H9 (cell line): ENCODE measurements at regions not wholly inside any gene's neighbourhood (a gene's known extent, or its start where the extent isn't known, plus 50 kb on each side); places are given as distances from the start of the nearest gene placed in this dataset.

Source experiments
- DNase-seq: peaks from one replicate; pipeline ENCODE4 v3.0.0-alpha.2; 2017
- H2AFZ ChIP-seq: one replicate; pipeline ENCODE4 v1.6.1; 2013; ENCODE audit warnings: mild to moderate bottlenecking, low read length, control low read depth, moderate library complexity
- H2AK5ac ChIP-seq: 2 replicates; pipeline ENCODE4 v1.6.1; 2013; ENCODE audit warnings: low read length, control low read depth, mixed read lengths; ENCODE audit not compliant: insufficient read length
- H2BK120ac ChIP-seq: one replicate; pipeline ENCODE4 v1.6.1; 2013; ENCODE audit warnings: low read depth, mild to moderate bottlenecking, low read length, control low read depth, inconsistent platforms; ENCODE audit not compliant: poor library complexity, severe bottlenecking
- H2BK12ac ChIP-seq: 2 replicates; pipeline ENCODE4 v1.6.1; 2013; ENCODE audit warnings: low read length, control low read depth, mixed read lengths, low read depth; ENCODE audit not compliant: insufficient read length
- H2BK15ac ChIP-seq: 2 replicates; pipeline ENCODE4 v1.6.1; 2013; ENCODE audit warnings: low read depth, low read length, control low read depth
- H2BK20ac ChIP-seq: one replicate; pipeline ENCODE4 v1.6.1; 2013; ENCODE audit warnings: low read depth, mild to moderate bottlenecking, low read length, control low read depth, inconsistent platforms; ENCODE audit not compliant: poor library complexity, severe bottlenecking
- H2BK5ac ChIP-seq: 2 replicates; pipeline ENCODE4 v1.6.1; 2013; ENCODE audit warnings: low read length, control low read depth, mixed read lengths; ENCODE audit not compliant: insufficient read length
- H3K14ac ChIP-seq: 2 replicates; pipeline ENCODE4 v1.6.1; 2013; ENCODE audit warnings: low read length, control low read depth; ENCODE audit not compliant: insufficient read depth
- H3K18ac ChIP-seq: 2 replicates; pipeline ENCODE4 v1.6.1; 2013; ENCODE audit warnings: low read depth, mild to moderate bottlenecking, mixed read lengths, low read length, control low read depth; ENCODE audit not compliant: insufficient read length
- H3K23ac ChIP-seq: 2 replicates; pipeline ENCODE4 v1.6.1; 2013; ENCODE audit warnings: low read length, control low read depth, mixed read lengths, low read depth; ENCODE audit not compliant: insufficient read length
- H3K23me2 ChIP-seq: 2 replicates; pipeline ENCODE4 v1.6.1; 2013; ENCODE audit warnings: low read depth, mild to moderate bottlenecking, mixed read lengths, low read length, control low read depth; ENCODE audit not compliant: insufficient read length, poor library complexity, severe bottlenecking
- H3K27ac ChIP-seq: 2 replicates; pipeline ENCODE4 v1.5.1; 2013; ENCODE audit warnings: low read length, control low read depth, mixed read lengths, low read depth; ENCODE audit not compliant: insufficient read length
- H3K27me3 ChIP-seq: 2 replicates; pipeline ENCODE4 v1.6.1; 2013; ENCODE audit warnings: low read length, control low read depth, inconsistent platforms; ENCODE audit not compliant: insufficient read depth
- H3K4ac ChIP-seq: 2 replicates; pipeline ENCODE4 v1.6.1; 2013; ENCODE audit warnings: low read depth, mild to moderate bottlenecking, control low read depth, inconsistent platforms, low read length, moderate library complexity
- H3K4me1 ChIP-seq: 2 replicates; pipeline ENCODE4 v1.6.1; 2013; ENCODE audit warnings: low read length, control low read depth, inconsistent platforms; ENCODE audit not compliant: insufficient read depth
- H3K4me2 ChIP-seq: 2 replicates; pipeline ENCODE4 v1.6.1; 2013; ENCODE audit warnings: low read length, control low read depth, mixed read lengths; ENCODE audit not compliant: insufficient read length, insufficient read depth
- H3K56ac ChIP-seq: 2 replicates; pipeline ENCODE4 v1.6.1; 2013; ENCODE audit warnings: low read depth, mild to moderate bottlenecking, mixed read lengths, low read length, control low read depth; ENCODE audit not compliant: insufficient read length
- H3K79me1 ChIP-seq: 2 replicates; pipeline ENCODE4 v1.6.1; 2013; ENCODE audit warnings: low read depth, mild to moderate bottlenecking, moderate library complexity, low read length, control low read depth, inconsistent platforms; ENCODE audit not compliant: insufficient read depth, poor library complexity, severe bottlenecking
- H3K79me2 ChIP-seq: 2 replicates; pipeline ENCODE4 v1.6.1; 2013; ENCODE audit warnings: low read length, control low read depth, inconsistent platforms; ENCODE audit not compliant: insufficient read depth
- H3K9ac ChIP-seq: 2 replicates; pipeline ENCODE4 v1.6.1; 2013; ENCODE audit warnings: low read length, control low read depth, mixed read lengths; ENCODE audit not compliant: insufficient read length; ENCODE audit errors: extremely low read depth
- H3K9me3 ChIP-seq: one replicate; pipeline ENCODE4 v1.6.1; 2013; ENCODE audit warnings: low read depth, low read length, inconsistent platforms; ENCODE audit not compliant: control insufficient read depth
- H3T11ph ChIP-seq: one replicate; pipeline ENCODE4 v1.6.1; 2013; ENCODE audit warnings: mild to moderate bottlenecking, low read length, control low read depth, inconsistent platforms
- H4K20me1 ChIP-seq: one replicate; pipeline ENCODE4 v1.6.1; 2013; ENCODE audit not compliant: control insufficient read depth, insufficient read length, insufficient read depth
- H4K5ac ChIP-seq: 2 replicates; pipeline ENCODE4 v1.6.1; 2013; ENCODE audit warnings: low read depth, mild to moderate bottlenecking, mixed read lengths, low read length, control low read depth; ENCODE audit not compliant: insufficient read length
- H4K8ac ChIP-seq: replicated peaks from 2 replicates; pipeline ENCODE4 v1.6.1; 2013; ENCODE audit warnings: low read length, control low read depth, mixed read lengths, low read depth; ENCODE audit not compliant: insufficient read length
- H4K91ac ChIP-seq: 2 replicates; pipeline ENCODE4 v1.6.1; 2013; ENCODE audit warnings: low read depth, mild to moderate bottlenecking, moderate library complexity, mixed read lengths, low read length, control low read depth; ENCODE audit not compliant: insufficient read length
- H3K27ac Mint-ChIP-seq, 3 experiments: 2 replicates in 2 of 3; 3 replicates in 1 of 3; pipeline ENCODE4 v1.8.0; 2020 to 2021; ENCODE audit warnings: mixed read lengths in 3 of 3, mild to moderate bottlenecking in 1 of 3, moderate library complexity in 1 of 3
- H3K27me3 Mint-ChIP-seq: 2 replicates; pipeline ENCODE4 v1.8.0; 2021; ENCODE audit warnings: low read depth, mild to moderate bottlenecking, moderate library complexity, mixed read lengths
- H3K36me3 Mint-ChIP-seq, 3 experiments: 2 replicates in 2 of 3; 3 replicates in 1 of 3; pipeline ENCODE4 v1.8.0; 2020 to 2021; ENCODE audit warnings: low read depth in 3 of 3, mixed read lengths in 3 of 3; ENCODE audit not compliant: insufficient read depth in 1 of 3
- H3K4me1 Mint-ChIP-seq, 2 experiments: 2 replicates each; pipeline ENCODE4 v1.8.0; 2020; ENCODE audit warnings: mixed read lengths in 2 of 2
- H3K4me3 Mint-ChIP-seq, 2 experiments: 2 replicates in 1 of 2; 3 replicates in 1 of 2; pipeline ENCODE4 v1.8.0; 2020 to 2021; ENCODE audit warnings: mild to moderate bottlenecking in 2 of 2, mixed read lengths in 2 of 2, moderate library complexity in 1 of 2
- H3K9me3 Mint-ChIP-seq, 2 experiments: 2 replicates in 1 of 2; 3 replicates in 1 of 2; pipeline ENCODE4 v1.8.0; 2020; ENCODE audit warnings: mild to moderate bottlenecking in 2 of 2, mixed read lengths in 2 of 2, moderate library complexity in 1 of 2
- CTCF ChIP-seq: fragments of 200-600 bp; sonication (generic); conservative IDR thresholded peaks from 3 replicates; pipeline ENCODE4 v1.8.0; 2021; ENCODE audit warnings: antibody characterized with exemption, mild to moderate bottlenecking
- WGBS: extraction: QIAGEN DNeasy Blood & Tissue Kit; methylation state at CpG from one replicate; pipeline ENCODE4 v1.1.7; 2013; ENCODE audit warnings: missing lambda C conversion rate, low lambda C conversion rate, mixed read lengths; ENCODE audit not compliant: insufficient read length; ENCODE audit errors: extremely low coverage; 5-methylcytosine and 5-hydroxymethylcytosine counted together

GRCh38 chr20:60142587-60142986 lies 184.4 kb downstream of the CDH26 start:
- Histone ChIP-seq H3K4me2 (no peak overlapping the region), H2BK5ac (no peak overlapping the region), H2AK5ac (no peak overlapping the region), H3K56ac (no peak overlapping the region), H2BK12ac (no peak overlapping the region), H2AFZ (no peak overlapping the region), H3K79me1 (no peaks in the 10 kb centered on the region), H3K9me3 (no peaks in the 10 kb centered on the region), H4K5ac (no peak overlapping the region), H4K20me1 (no peaks in the 10 kb centered on the region), H3K79me2 (no peaks in the 10 kb centered on the region), H3K18ac (no peak overlapping the region), H2BK15ac (no peak overlapping the region), H2BK20ac (no peak overlapping the region), H3K27me3 (no peaks in the 10 kb centered on the region), H3K9ac (no peak overlapping the region), H3K4me1 (no peaks in the 10 kb centered on the region), H4K8ac (no peak overlapping the region), H3K23me2 (no peaks in the 10 kb centered on the region), H3K14ac (no peak overlapping the region), H4K91ac (no peak overlapping the region), H2BK120ac (no peak overlapping the region), H3K23ac (no peak overlapping the region), H3T11ph (no peak overlapping the region), H3K4ac (no peak overlapping the region), H3K27ac (no peak overlapping the region)
- H3K27me3 Mint-ChIP-seq = peaks cover 9% of the 10 kb centered on the region
- H3K27ac Mint-ChIP-seq = no peak overlapping the region
- WGBS = no CpG with 5 or more reads among the region's 1 CpG
- peaks cover 9 to 15% of the 10 kb centered on the region in 2 experiments; a peak in 2 of 4 replicates for H3K4me1 Mint-ChIP-seq
- H3K9me3 Mint-ChIP-seq = no peaks in the 10 kb centered on the region
- no peaks in the 10 kb centered on the region; a peak in 1 of 7 replicates for H3K36me3 Mint-ChIP-seq
- DNase-seq = no peak
- no peak overlapping the region for H3K4me3 Mint-ChIP-seq
- no peak for TF ChIP-seq CTCF
